CD14-positive monocyte (primary cell): ENCODE measurements at regions not wholly inside any gene's neighbourhood (a gene's known extent, or its start where the extent isn't known, plus 50 kb on each side); places are given as distances from the start of the nearest gene placed in this dataset.

Experiments used
- DNase-seq, 3 donors: peaks; one replicate each; pipeline ENCODE4 v3.0.0-alpha.2; 2011 to 2022
- H2AFZ ChIP-seq: 2 replicates; pipeline ENCODE4 v1.6.0; 2012; ENCODE audit warnings: mild to moderate bottlenecking, low read depth, low read length, inconsistent platforms; ENCODE audit not compliant: insufficient read depth, poor library complexity, severe bottlenecking
- H3K27ac ChIP-seq, 2 donors: 1 replicate in 1 of 2; 2 replicates in 1 of 2; pipeline ENCODE4 v1.5.1; 2012 to 2013; ENCODE audit warnings: low read length in 2 of 2, control low read depth in 1 of 2, inconsistent platforms in 1 of 2, low read depth in 1 of 2, mild to moderate bottlenecking in 1 of 2
- H3K27me3 ChIP-seq, 2 donors: one replicate each; pipeline versions ENCODE4 v1.6.0 to v1.6.1; 2011 to 2013; ENCODE audit warnings: low read length in 2 of 2; ENCODE audit not compliant: control insufficient read depth in 2 of 2, insufficient read depth in 2 of 2
- H3K36me3 ChIP-seq, 2 donors: replicated peaks in 1 of 2; 1 replicate in 1 of 2; 2 replicates in 1 of 2; pipeline versions ENCODE4 v1.5.1 to v1.6.1; 2012 to 2013; ENCODE audit warnings: low read length in 2 of 2, control low read depth in 1 of 2, inconsistent platforms in 1 of 2, mild to moderate bottlenecking in 1 of 2; ENCODE audit not compliant: insufficient read depth in 2 of 2, control insufficient read depth in 1 of 2
- H3K4me1 ChIP-seq, 2 donors: 1 replicate in 1 of 2; 2 replicates in 1 of 2; pipeline versions ENCODE4 v1.5.1 to v1.6.1; 2012 to 2013; ENCODE audit warnings: low read length in 2 of 2, control low read depth in 1 of 2, inconsistent platforms in 1 of 2, mild to moderate bottlenecking in 1 of 2, moderate library complexity in 1 of 2; ENCODE audit not compliant: insufficient read depth in 2 of 2, control insufficient read depth in 1 of 2
- H3K4me2 ChIP-seq: replicated peaks from 2 replicates; pipeline ENCODE3; 2012; ENCODE audit warnings: low read length, moderate library complexity, mild to moderate bottlenecking; ENCODE audit not compliant: poor library complexity, severe bottlenecking; ENCODE audit errors: extremely low read depth
- H3K4me3 ChIP-seq, 3 experiments: fragments of 200-600 bp in 1 of 3; sonication (generic) in 1 of 3; replicated peaks in 1 of 3; 1 replicate in 2 of 3; 2 replicates in 1 of 3; pipeline ENCODE4 v1.5.1; 2011 to 2013; ENCODE audit warnings: low read length in 3 of 3, mild to moderate bottlenecking in 3 of 3, control low read depth in 2 of 3, low read depth in 2 of 3, inconsistent platforms in 1 of 3, moderate library complexity in 1 of 3
- H3K79me2 ChIP-seq: 2 replicates; pipeline ENCODE4 v1.6.0; 2012; ENCODE audit warnings: mild to moderate bottlenecking, control low read depth, inconsistent platforms, low read length, moderate library complexity; ENCODE audit not compliant: insufficient read depth
- H3K9ac ChIP-seq: 2 replicates; pipeline ENCODE4 v1.6.0; 2017; ENCODE audit warnings: low read length, mild to moderate bottlenecking; ENCODE audit not compliant: insufficient read depth, poor library complexity, severe bottlenecking
- H3K9me3 ChIP-seq, 2 donors: replicated peaks in 1 of 2; 1 replicate in 1 of 2; 2 replicates in 1 of 2; pipeline versions ENCODE4 v1.5.1 to v1.6.1; 2012 to 2013; ENCODE audit warnings: low read length in 2 of 2, control low read depth in 1 of 2; ENCODE audit not compliant: control insufficient read depth in 1 of 2, insufficient read depth in 1 of 2
- H4K20me1 ChIP-seq: 2 replicates; pipeline ENCODE4 v1.6.0; 2012; ENCODE audit warnings: mild to moderate bottlenecking, low read length, control low read depth, moderate library complexity; ENCODE audit not compliant: insufficient read depth
- H3K27ac Mint-ChIP-seq, 7 donors: one replicate each; pipeline ENCODE4 v1.8.0; 2020; ENCODE audit warnings: mild to moderate bottlenecking in 7 of 7, mixed read lengths in 7 of 7, moderate library complexity in 6 of 7, inconsistent platforms in 2 of 7
- H3K27me3 Mint-ChIP-seq, 3 donors: one replicate each; pipeline ENCODE4 v1.8.0; 2021 to 2022; ENCODE audit warnings: low read depth in 3 of 3, mild to moderate bottlenecking in 3 of 3, mixed read lengths in 3 of 3, moderate library complexity in 3 of 3, inconsistent platforms in 1 of 3
- H3K36me3 Mint-ChIP-seq, 2 donors: one replicate each; pipeline ENCODE4 v1.8.0; 2020; ENCODE audit warnings: mixed read lengths in 2 of 2, inconsistent platforms in 1 of 2, mild to moderate bottlenecking in 1 of 2
- H3K4me1 Mint-ChIP-seq: one replicate; pipeline ENCODE4 v1.8.0; 2020; ENCODE audit warnings: mild to moderate bottlenecking, mixed read lengths
- H3K4me3 Mint-ChIP-seq, 2 donors: one replicate each; pipeline ENCODE4 v1.8.0; 2020; ENCODE audit warnings: mild to moderate bottlenecking in 2 of 2, mixed read lengths in 2 of 2, moderate library complexity in 1 of 2
- H3K9me3 Mint-ChIP-seq, 7 donors: one replicate each; pipeline ENCODE4 v1.8.0; 2020 to 2022; ENCODE audit warnings: mixed read lengths in 7 of 7, mild to moderate bottlenecking in 6 of 7, moderate library complexity in 6 of 7, inconsistent platforms in 2 of 7
- CTCF ChIP-seq: fragments of 200-600 bp; IDR thresholded peaks from one replicate; pipeline ENCODE4 v1.8.0; 2022; ENCODE audit warnings: antibody characterized with exemption, mild to moderate bottlenecking
- WGBS: methylation state at CpG from one replicate; pipeline ENCODE4 v1.1.5; 2013; ENCODE audit warnings: missing lambda C conversion rate; ENCODE audit not compliant: insufficient coverage; 5-methylcytosine and 5-hydroxymethylcytosine counted together
- intact Hi-C, 2 donors: fragments of 100-400 bp; cut with micrococcal nuclease; formaldehyde crosslinking; loops; one replicate each; pipeline versions ENCODE4 v1.15.0 to v1.15.1; 2023

GRCh38 chr2:58908501-58909154 lies 667.5 kb upstream of the FANCL start:
- no peak for TF ChIP-seq CTCF

GRCh38 chr2:58907644-58908043 lies 666.5 kb upstream of the FANCL start:
- H3K4me1 Mint-ChIP-seq, result no peaks in the 10 kb centered on the region

More at GRCh38 chr2:58908501-58909154, 667.5 kb upstream of the FANCL start:
- Histone ChIP-seq H3K27me3 (no peaks in the 10 kb centered on the region), H3K9ac (no peak overlapping the region), H3K4me1 (no peaks in the 10 kb centered on the region), H3K4me3 (no peak overlapping the region), H3K27ac (no peak overlapping the region), H3K9me3 (no peaks in the 10 kb centered on the region), H3K4me2 (no peak overlapping the region), H2AFZ (no peak overlapping the region), H3K36me3 (no peaks in the 10 kb centered on the region), H4K20me1 (no peaks in the 10 kb centered on the region), H3K79me2 (no peaks in the 10 kb centered on the region)
- Mint-ChIP-seq H3K27ac (no peak overlapping the region), H3K36me3 (no peaks in the 10 kb centered on the region), H3K4me1 (no peaks in the 10 kb centered on the region), H3K27me3 (no peaks in the 10 kb centered on the region), H3K9me3 (peaks cover 0 to 2% (median 0%) of the 10 kb centered on the region in 7 donors), H3K4me3 (no peak overlapping the region)
- no peak for DNase-seq
- intact Hi-C loops, result no loop called here
- 92% methylated on average over 1 of the region's 2 CpGs for WGBS

More at GRCh38 chr2:58907644-58908043, 666.5 kb upstream of the FANCL start:
- no peak overlapping the region for H3K4me3 Mint-ChIP-seq
- H3K4me1 ChIP-seq, result no peaks in the 10 kb centered on the region
- H2AFZ ChIP-seq, result no peak overlapping the region
- TF ChIP-seq CTCF, result no peak
- H3K9me3 Mint-ChIP-seq, result peaks cover 0 to 3% (median 0%) of the 10 kb centered on the region in 7 donors
- no peak for DNase-seq
- no peaks in the 10 kb centered on the region for H3K79me2 ChIP-seq
- no peaks in the 10 kb centered on the region for H3K27me3 ChIP-seq
- no peak overlapping the region for H3K9ac ChIP-seq
- no peak overlapping the region for H3K27ac ChIP-seq
- no peak overlapping the region for H3K4me2 ChIP-seq
- no peaks in the 10 kb centered on the region for H3K36me3 ChIP-seq
- H3K36me3 Mint-ChIP-seq, result no peaks in the 10 kb centered on the region
- H3K9me3 ChIP-seq, result no peaks in the 10 kb centered on the region
- no peaks in the 10 kb centered on the region for H4K20me1 ChIP-seq
- no CpG with 5 or more reads among the region's 1 CpG for WGBS
- H3K27me3 Mint-ChIP-seq, result no peaks in the 10 kb centered on the region
- no peak overlapping the region for H3K4me3 ChIP-seq
- intact Hi-C loops, result no loop called here
- no peak overlapping the region for H3K27ac Mint-ChIP-seq
